HG02885 (cell line): ENCODE measurements at regions not wholly inside any gene's neighbourhood (a gene's known extent, or its start where the extent isn't known, plus 50 kb on each side); places are given as distances from the start of the nearest gene placed in this dataset.

Experiments used
- ATAC-seq: cut with Tn5 transposase; IDR thresholded peaks from one replicate; pipeline ENCODE4 v1.9.1; 2021; ENCODE audit warnings: mild to moderate bottlenecking; ENCODE audit not compliant: unreplicated experiment, poor library complexity

GRCh38 chr16:62546701-62547100 is 510.5 kb upstream of the CDH8 start:
- ATAC-seq, result no peak

- ATAC-seq, result no peak
Observed at GRCh38 chr16:62545039-62545438, 508.8 kb upstream of the CDH8 start.

GRCh38 chr16:62543516-62543915 is 507.3 kb upstream of the CDH8 start:
- ATAC-seq, result no peak

GRCh38 chr16:62539657-62540056 is 503.4 kb upstream of the CDH8 start:
- no peak for ATAC-seq

DNA sequence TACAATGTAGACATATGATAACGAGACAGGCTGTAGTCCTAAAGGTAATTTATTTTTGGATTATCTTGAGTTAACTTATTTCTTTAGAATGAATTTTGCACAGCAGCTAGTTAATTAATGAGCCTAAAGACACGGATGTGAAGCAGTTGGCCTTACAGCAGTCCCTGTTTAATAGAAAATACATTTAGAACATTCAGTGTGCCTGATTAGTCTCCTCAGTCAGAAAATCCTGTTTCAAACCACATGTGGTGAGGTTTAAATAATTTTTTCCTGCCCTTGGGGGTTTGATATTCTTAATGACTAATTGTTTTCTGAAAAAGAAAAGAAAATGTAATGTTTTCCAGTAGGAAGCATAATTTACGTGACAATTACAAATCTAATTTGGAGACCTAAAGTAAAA is 494.2 kb upstream of the CDH8 start:
- no peak for ATAC-seq

DNA sequence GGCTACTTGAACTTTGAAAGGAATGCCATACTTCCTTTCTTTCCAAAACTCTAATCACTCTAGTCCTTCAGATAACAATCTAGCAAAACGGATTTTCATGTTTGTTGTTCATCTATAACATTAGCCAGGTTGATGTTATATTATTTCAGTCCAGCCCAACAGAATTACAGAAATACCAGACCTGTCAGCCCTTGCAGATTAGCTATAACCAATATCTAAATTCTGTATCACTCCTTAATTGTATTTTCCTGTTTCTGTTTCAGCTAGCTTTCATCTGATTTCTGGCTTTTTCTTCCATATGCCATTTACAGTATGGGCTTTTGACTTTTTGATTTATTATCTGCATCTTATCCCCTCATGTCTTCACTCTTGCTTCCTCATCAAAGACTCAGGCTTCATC is 479.8 kb upstream of the CDH8 start:
- no peak for ATAC-seq

GRCh38 chr16:62503073-62503472 is 466.8 kb upstream of the CDH8 start:
- no peak for ATAC-seq

GRCh38 chr16:62478903-62479458 is 442.7 kb upstream of the CDH8 start:
- no peak for ATAC-seq

- ATAC-seq, result no peak
Observed at GRCh38 chr16:62477796-62478195, 441.6 kb upstream of the CDH8 start.

DNA sequence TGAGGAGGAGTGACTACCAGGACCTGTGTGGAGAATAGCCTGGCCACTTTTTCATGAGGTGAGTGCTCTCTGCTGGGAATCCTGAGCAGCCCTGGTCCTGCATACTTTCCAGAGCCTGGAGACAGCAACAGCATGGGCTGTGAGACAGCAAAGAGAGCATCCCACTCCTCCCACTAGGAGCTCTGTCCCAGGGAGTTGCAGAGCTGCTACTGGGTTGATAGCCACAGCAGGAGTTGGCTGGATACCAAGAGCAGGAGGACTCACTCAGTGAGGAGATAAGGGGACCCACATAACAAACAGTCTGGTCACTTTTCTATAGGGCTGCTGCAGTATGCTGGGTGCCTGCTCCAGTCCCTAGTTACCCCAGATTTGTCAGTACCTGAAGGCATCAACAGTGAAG is 439.3 kb upstream of the CDH8 start:
- no peak for ATAC-seq

DNA sequence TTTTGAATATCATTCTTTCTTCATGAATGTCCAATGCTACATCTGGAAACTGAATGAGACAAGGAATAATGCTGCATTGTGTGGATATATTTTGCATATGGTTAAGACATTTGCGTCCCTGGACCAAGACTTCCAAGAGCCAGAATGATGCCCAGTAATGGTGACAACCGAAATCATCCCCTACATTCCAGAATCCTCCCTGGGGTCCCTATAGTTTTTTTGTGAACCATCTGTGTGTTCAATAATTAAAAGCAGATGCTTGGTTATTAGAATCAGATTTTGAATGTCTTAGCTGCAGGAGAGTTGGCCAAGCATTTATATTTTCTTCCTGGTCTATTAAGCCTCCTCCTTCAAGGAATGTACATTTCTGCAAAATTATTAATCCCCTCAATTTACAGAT is 426.7 kb upstream of the CDH8 start:
- ATAC-seq, result no peak

GRCh38 chr16:62450291-62450690 is 414.1 kb upstream of the CDH8 start:
- ATAC-seq, result no peak

DNA sequence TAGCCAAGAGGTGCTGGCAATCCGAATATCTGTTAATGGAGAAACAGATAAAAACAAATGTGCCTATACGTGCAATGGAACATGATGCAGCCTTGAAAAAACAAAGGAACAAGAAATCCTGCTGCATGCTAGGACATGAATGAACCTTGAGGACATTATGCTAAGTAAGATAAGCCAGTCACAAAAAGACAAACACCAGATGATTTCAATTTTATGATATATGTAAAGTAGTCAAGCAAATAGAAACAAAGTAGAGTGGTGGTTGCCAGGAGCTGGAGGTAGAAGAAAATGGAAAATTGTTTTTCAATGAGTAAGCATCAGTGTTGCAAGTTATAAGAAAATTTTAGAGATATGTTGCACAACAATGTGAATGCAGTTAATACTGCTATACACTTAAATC is 409.7 kb upstream of the CDH8 start:
- no peak for ATAC-seq

- no peak for ATAC-seq
Observed at GRCh38 chr16:62424206-62424605, 388.0 kb upstream of the CDH8 start.

DNA sequence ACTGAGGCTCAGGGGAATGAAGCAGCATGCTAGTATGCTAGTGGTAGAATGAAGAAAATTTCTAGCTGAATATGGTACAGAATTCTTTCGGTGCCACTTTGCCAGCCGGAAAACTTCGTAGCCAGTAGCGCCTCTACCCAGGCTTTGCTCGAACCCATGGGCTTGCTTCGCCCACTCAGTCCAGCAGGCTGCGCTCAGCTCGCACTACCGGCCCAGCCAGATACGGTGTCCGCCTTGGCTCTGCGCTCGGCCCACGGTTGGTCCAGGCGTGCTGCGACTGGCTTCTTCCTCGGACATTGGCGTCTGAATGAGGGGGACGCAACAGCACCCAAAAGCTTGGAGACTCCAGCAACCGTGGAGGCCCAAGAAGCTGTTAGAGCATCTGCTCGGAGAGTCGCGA is 372.5 kb upstream of the CDH8 start:
- ATAC-seq, result no peak

- no peak for ATAC-seq
Observed at GRCh38 chr16:62406387-62406786, 370.1 kb upstream of the CDH8 start.

- no peak for ATAC-seq
Observed at GRCh38 chr16:62404842-62405611, 368.8 kb upstream of the CDH8 start.

- no peak for ATAC-seq
Observed at GRCh38 chr16:62392698-62393097, 356.5 kb upstream of the CDH8 start.

DNA sequence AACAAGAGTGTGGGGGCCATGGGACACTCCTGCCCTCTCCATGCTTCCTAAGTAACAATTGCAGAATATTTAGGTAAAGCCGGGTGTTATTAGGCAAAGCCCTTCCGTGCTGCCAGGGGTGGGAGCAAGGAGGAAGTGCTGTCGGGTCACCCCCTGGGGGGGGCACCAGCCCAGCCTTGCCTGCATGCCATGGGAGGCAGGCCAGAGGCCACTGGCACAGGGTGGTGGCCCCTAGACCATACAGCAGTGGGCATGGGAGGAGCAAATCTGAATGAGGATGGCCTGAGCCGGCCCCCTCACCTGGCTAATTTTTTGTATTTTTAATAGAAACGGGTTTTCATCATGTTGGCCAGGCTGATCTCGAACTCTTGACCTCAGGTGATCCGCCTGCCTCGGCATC is 355.7 kb upstream of the CDH8 start:
- no peak for ATAC-seq

DNA sequence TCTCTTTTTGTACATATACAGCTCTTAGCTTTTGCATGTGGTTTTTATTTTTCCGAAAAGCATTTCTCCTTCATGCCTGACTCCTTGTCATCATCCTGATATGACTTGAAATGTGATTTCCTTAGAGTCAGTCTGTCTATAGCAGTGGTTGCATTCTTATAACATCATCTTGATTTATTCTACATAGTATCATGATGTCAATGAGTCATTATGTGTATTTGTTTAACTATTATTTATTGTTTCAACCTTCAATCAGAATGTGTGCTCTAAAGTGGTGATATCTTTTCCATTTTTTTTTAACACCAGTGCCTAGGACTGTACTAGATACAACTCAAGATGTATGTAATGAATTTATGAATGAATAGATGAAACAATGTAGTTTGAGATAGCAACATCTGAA is 354.9 kb upstream of the CDH8 start:
- no peak for ATAC-seq

DNA sequence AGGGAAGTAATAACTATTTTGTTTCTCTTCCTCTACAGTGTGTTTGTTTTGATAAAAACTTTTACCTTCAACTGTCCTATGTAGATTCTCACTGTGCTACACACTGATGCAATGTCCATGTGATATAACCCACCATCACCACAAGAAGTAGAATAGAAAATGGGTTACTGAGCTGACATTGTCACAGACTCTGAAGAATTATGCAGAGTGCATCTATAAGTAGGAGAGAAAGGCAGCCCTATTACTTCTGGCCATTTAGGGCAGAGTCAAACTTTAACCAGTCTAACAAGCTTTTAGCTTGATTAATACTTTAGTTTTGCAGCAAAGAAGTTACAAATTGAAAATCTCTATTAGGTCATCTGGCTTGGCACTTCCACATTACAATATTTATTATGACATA is 354.0 kb upstream of the CDH8 start:
- ATAC-seq, result no peak

DNA sequence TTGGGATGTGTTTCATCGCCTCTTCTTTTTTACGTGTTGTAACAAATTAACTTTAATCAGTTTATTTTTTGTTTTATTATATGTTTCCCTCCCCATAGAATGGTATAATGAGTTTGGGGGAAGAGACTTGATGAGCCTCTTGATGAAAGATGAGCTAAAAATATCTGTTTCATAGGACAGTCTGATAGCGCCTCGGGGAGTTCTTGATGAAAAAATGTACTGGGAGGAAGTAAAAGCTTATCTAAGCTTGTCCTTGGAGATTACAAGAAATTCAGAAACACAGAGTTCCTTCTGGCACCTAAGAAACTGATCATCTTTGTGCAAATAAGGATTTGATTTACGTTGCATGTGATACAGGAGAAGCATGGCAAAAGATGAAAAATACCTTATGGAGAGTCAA is 350.2 kb upstream of the CDH8 start:
- no peak for ATAC-seq
